Ovary (tissue), 3 donors: ENCODE measurements at regions not wholly inside any gene's neighbourhood (a gene's known extent, or its start where the extent isn't known, plus 50 kb on each side); places are given as distances from the start of the nearest gene placed in this dataset.

Experiments used
- EP300 ChIP-seq: sonication (generic); formaldehyde crosslinking; IDR thresholded peaks from one replicate; pipeline ENCODE4 v1.6.1; 2017; ENCODE audit warnings: antibody characterized with exemption
- TF ChIP-seq, protein P1 (sequence below), 3 donors: fragments of 450-650 bp in 2 of 3; fragments of 200-600 bp in 1 of 3; IDR thresholded peaks; one replicate each; pipeline versions ENCODE4 v1.5.1 to v1.8.0; 2016 to 2022; ENCODE audit warnings: antibody characterized with exemption in 3 of 3, mild to moderate bottlenecking in 1 of 3
- donor health status: DM: no; HTN: no; CAD: no.

GRCh38 chr10:36650274-36650673 is 475.1 kb upstream of the ANKRD30A start:
- TF ChIP-seq, protein P1, sequence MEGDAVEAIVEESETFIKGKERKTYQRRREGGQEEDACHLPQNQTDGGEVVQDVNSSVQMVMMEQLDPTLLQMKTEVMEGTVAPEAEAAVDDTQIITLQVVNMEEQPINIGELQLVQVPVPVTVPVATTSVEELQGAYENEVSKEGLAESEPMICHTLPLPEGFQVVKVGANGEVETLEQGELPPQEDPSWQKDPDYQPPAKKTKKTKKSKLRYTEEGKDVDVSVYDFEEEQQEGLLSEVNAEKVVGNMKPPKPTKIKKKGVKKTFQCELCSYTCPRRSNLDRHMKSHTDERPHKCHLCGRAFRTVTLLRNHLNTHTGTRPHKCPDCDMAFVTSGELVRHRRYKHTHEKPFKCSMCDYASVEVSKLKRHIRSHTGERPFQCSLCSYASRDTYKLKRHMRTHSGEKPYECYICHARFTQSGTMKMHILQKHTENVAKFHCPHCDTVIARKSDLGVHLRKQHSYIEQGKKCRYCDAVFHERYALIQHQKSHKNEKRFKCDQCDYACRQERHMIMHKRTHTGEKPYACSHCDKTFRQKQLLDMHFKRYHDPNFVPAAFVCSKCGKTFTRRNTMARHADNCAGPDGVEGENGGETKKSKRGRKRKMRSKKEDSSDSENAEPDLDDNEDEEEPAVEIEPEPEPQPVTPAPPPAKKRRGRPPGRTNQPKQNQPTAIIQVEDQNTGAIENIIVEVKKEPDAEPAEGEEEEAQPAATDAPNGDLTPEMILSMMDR (IDR thresholded peaks at IDR 0.05): no peak
- no peak for TF ChIP-seq EP300
